K562 (cell line): ENCODE measurements at regions not wholly inside any gene's neighbourhood (a gene's known extent, or its start where the extent isn't known, plus 50 kb on each side); places are given as distances from the start of the nearest gene placed in this dataset.

Experiments
- ATAC-seq: fragments of 200-7000 bp; cut with Tn5 transposase; 3 replicates; pipeline ENCODE4 v1.9.1; 2020; ENCODE audit warnings: moderate library complexity
- BruUV-seq: library from RNA; stranded (reverse); fragments of 400-500 nt; replicated peaks from 2 replicates; lab custom pipeline; 2021; lab: Mats Ljungman, UMichigan
- CTCF ChIA-PET: fragments of 300-600 bp; formaldehyde crosslinking; extraction: SDS; loops from one replicate; lab custom pipeline; 2021; ENCODE audit warnings: low intra/inter-chr PET ratio; lab: Yijun Ruan, JAX
- POLR2A ChIA-PET: fragments of 300-600, 350-650 bp; sonication (Branson Sonifier 250); formaldehyde crosslinking; extraction: SDS; loops from one replicate; lab custom pipeline; 2021; ENCODE audit warnings: antibody characterized with exemption, inconsistent platforms; lab: Yijun Ruan, JAX
- DNase-seq, 4 experiments: peaks; one replicate each; pipeline versions ENCODE4 v3.0.0 to v3.0.0-alpha.2; 2011 to 2018; ENCODE audit warnings: low spot score in 3 of 4, mixed read lengths in 3 of 4; ENCODE audit errors: extremely low read depth in 1 of 4
- FAIRE-seq: peaks from 2 replicates; lab custom pipeline; 2011; peaks lifted over from hg19 to GRCh38; lab: Jason Lieb, UNC
- H2AFZ ChIP-seq: 2 replicates; pipeline ENCODE4 v1.6.0; 2011; ENCODE audit warnings: low read depth, low read length, control low read depth, inconsistent platforms
- H3K27ac ChIP-seq: fragments of 200-600 bp; 3 replicates; pipeline ENCODE4 v1.8.0; 2011; ENCODE audit warnings: low read depth, mild to moderate bottlenecking, control low read depth, inconsistent platforms, low read length, moderate library complexity, mixed read lengths; ENCODE audit errors: extremely low read depth
- H3K27me3 ChIP-seq, 2 experiments: fragments of 300-600 bp in 1 of 2; 2 replicates in 1 of 2; 3 replicates in 1 of 2; pipeline versions ENCODE4 v1.6.0 to v1.8.0; 2011; ENCODE audit warnings: inconsistent platforms in 2 of 2, low read length in 2 of 2, mild to moderate bottlenecking in 1 of 2, mixed read lengths in 1 of 2, moderate library complexity in 1 of 2; ENCODE audit not compliant: control insufficient read depth in 2 of 2, insufficient read depth in 2 of 2
- H3K36me3 ChIP-seq: fragments of 300-600 bp; 3 replicates; pipeline ENCODE4 v1.8.0; 2011; ENCODE audit warnings: mild to moderate bottlenecking, low read length, inconsistent platforms; ENCODE audit not compliant: control insufficient read depth, insufficient read depth
- H3K4me1 ChIP-seq, 2 experiments: fragments of 200-600 bp in 1 of 2; replicated peaks in 1 of 2; 2 replicates in 1 of 2; 3 replicates in 1 of 2; pipeline versions ENCODE4 v1.5.1 to v1.8.0; 2011; ENCODE audit warnings: inconsistent platforms in 2 of 2, low read length in 2 of 2, mild to moderate bottlenecking in 1 of 2, mixed read lengths in 1 of 2, moderate library complexity in 1 of 2; ENCODE audit not compliant: control insufficient read depth in 2 of 2, insufficient read depth in 2 of 2
- H3K4me2 ChIP-seq: 2 replicates; pipeline ENCODE4 v1.6.1; 2011; ENCODE audit warnings: low read length, control low read depth, inconsistent platforms, mixed read lengths; ENCODE audit not compliant: insufficient read depth
- H3K4me3 ChIP-seq: fragments of 200-600 bp; sonication (generic), shearing (Covaris generic); 2 replicates; pipeline ENCODE4 v1.5.1; 2016; ENCODE audit warnings: control low read depth, inconsistent platforms
- H3K79me2 ChIP-seq: fragments of 200-600 bp; 3 replicates; pipeline ENCODE4 v1.8.0; 2011; ENCODE audit warnings: low read length, inconsistent platforms; ENCODE audit not compliant: control insufficient read depth, insufficient read depth
- H3K9ac ChIP-seq, 2 experiments: 2 replicates each; pipeline versions ENCODE4 v1.6.0 to v1.6.1; 2011; ENCODE audit warnings: low read depth in 2 of 2, low read length in 2 of 2, control low read depth in 1 of 2, inconsistent platforms in 1 of 2, mild to moderate bottlenecking in 1 of 2, mixed read lengths in 1 of 2; ENCODE audit not compliant: insufficient read depth in 1 of 2
- H3K9me1 ChIP-seq: one replicate; pipeline ENCODE4 v1.6.0; 2011; ENCODE audit warnings: inconsistent platforms, mild to moderate bottlenecking, low read length, moderate library complexity; ENCODE audit not compliant: control insufficient read depth, insufficient read depth
- H3K9me3 ChIP-seq: replicated peaks from 2 replicates; pipeline ENCODE4 v1.5.1; 2011; ENCODE audit warnings: low read depth, low read length, inconsistent platforms; ENCODE audit not compliant: control insufficient read depth, insufficient read depth
- H4K20me1 ChIP-seq: replicated peaks from 2 replicates; pipeline ENCODE4 v1.6.1; 2011; ENCODE audit warnings: low read length, inconsistent platforms, mixed read lengths; ENCODE audit not compliant: control insufficient read depth, insufficient read depth
- BACH1 ChIP-seq: fragments of 200-800 bp; sonication (Bioruptor generic); IDR thresholded peaks from 2 replicates; pipeline ENCODE4 v1.6.1; 2016; ENCODE audit warnings: missing genetic modification characterization, missing compliant biosample characterization
- FIP1L1 ChIP-seq: fragments of 200-400 bp; formaldehyde crosslinking; IDR thresholded peaks from 2 replicates; pipeline ENCODE4 v1.6.1; 2018; ENCODE audit warnings: mild to moderate bottlenecking, low read depth, low read length; ENCODE audit not compliant: poor library complexity, severe bottlenecking
- FUS ChIP-seq: fragments of 200-400 bp; formaldehyde crosslinking; optimal IDR thresholded peaks from 2 replicates; pipeline ENCODE3; 2017; ENCODE audit warnings: low read depth, low read length
- KLF16 ChIP-seq: IDR thresholded peaks from 2 replicates; pipeline ENCODE4 v1.6.1; 2016; ENCODE audit warnings: antibody characterized with exemption
- MECOM ChIP-seq: fragments of 250-450 bp; sonication (Bioruptor Pico); IDR thresholded peaks from 2 replicates; pipeline ENCODE4 v1.8.0; 2022; ENCODE audit warnings: inconsistent platforms
- STAT5B ChIP-seq: fragments of 250-450 bp; sonication (Bioruptor Pico); IDR thresholded peaks from 2 replicates; pipeline ENCODE4 v1.8.0; 2021; ENCODE audit warnings: mild to moderate bottlenecking, inconsistent platforms
- ZNF766 ChIP-seq: fragments of 200-800 bp; sonication (Bioruptor generic); conservative IDR thresholded peaks from 2 replicates; pipeline ENCODE4 v1.6.1; 2016; ENCODE audit warnings: missing genetic modification characterization, missing compliant biosample characterization
- WGBS: fragments of 100-300 bp; shearing (Covaris generic); methylation state at CpG from one replicate; pipeline ENCODE4 v1.1.6; 2016; ENCODE audit warnings: low coverage, mixed read lengths; ENCODE audit not compliant: insufficient coverage; ENCODE audit errors: missing lambda C conversion rate; 5-methylcytosine and 5-hydroxymethylcytosine counted together
- in situ Hi-C: fragments of 300-500 bp; cut with MboI; formaldehyde crosslinking; loops from 4 replicates; pipeline ENCODE4 v1.15.0; 2018; ENCODE audit warnings: inconsistent platforms, mixed read lengths
- intact Hi-C: fragments of 100-400 bp; cut with micrococcal nuclease; formaldehyde crosslinking; loops from 2 replicates; pipeline ENCODE4 v1.14.2; 2022
- TF ChIP-seq, protein P1 (sequence below): fragments of 450-650 bp; formaldehyde crosslinking; IDR thresholded peaks from 2 replicates; pipeline ENCODE4 v1.4.0; 2020; ENCODE audit warnings: mild to moderate bottlenecking, mixed read lengths

DNA sequence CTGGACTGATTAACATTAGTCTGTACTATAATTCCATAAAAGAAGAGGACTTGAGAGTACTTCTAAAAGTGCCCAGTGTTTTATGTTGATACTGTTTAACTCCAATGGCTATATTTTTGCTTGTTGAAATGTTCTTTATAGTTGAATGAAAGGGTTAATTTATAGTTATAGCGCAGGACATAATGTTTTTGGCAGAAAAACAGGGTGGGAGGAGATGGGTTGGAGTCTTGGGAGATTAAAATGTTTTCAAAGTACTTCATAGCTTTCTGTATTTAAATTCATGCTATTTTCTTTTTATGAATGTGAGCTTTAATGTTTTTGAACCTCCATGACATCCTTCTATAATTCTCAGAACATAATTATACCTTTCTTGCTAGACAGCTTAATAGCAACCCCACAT lies 108.2 kb downstream of the CNTN3 start:
- no peak overlapping the region for H3K4me3 ChIP-seq
- CTCF ChIA-PET: no interaction called here
- TF ChIP-seq ZNF766 (CRISPR knock-in tag) (no peak), BACH1 (tag) (no peak), STAT5B (no peak), FIP1L1 (no peak), KLF16 (no peak)
- 0% methylated on average over 1 of the region's 1 CpG for WGBS
- no peak for ATAC-seq
- H3K9ac ChIP-seq: no peak overlapping the region
- no peaks in the 10 kb centered on the region for H3K9me1 ChIP-seq
- no peak overlapping the region for H2AFZ ChIP-seq
- no peak for DNase-seq
- no peak for FAIRE-seq
- H3K4me2 ChIP-seq: no peak overlapping the region
- intact Hi-C loops: no loop called here
- in situ Hi-C loops: no loop called here
- POLR2A ChIA-PET: no interaction called here
- no peaks in the 10 kb centered on the region for H3K9me3 ChIP-seq
- H3K4me1 ChIP-seq: no peaks in the 10 kb centered on the region
- H3K27ac ChIP-seq: no peak overlapping the region
- H3K79me2 ChIP-seq: no peaks in the 10 kb centered on the region
- H4K20me1 ChIP-seq: no peaks in the 10 kb centered on the region
- H3K27me3 ChIP-seq: no peaks in the 10 kb centered on the region
- H3K36me3 ChIP-seq: no peaks in the 10 kb centered on the region
- BruUV-seq: no TSS peak

DNA sequence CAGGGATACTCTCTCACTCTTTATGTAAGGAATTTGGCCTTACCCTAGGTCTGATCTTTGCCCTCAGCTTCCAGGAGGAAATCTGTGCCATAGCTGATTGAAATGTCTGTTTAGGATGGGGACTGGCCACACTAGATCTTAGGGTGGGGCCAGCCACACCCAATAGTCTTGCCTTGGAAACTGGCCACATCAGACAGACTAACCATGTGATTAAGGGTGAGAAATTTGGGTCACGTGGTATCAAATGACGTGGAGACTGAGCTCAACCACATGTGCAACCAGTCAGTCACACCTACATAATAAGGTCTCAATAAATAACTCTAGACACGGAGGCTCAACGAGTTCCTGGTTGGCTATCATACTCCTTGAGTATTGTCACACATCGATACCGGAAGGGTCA lies 113.5 kb downstream of the CNTN3 start:
- CTCF ChIA-PET: no interaction called here
- in situ Hi-C loops (no loop called here), intact Hi-C loops (no loop called here)
- BruUV-seq: no TSS peak
- Histone ChIP-seq H3K27ac (no peak overlapping the region), H3K9me1 (no peaks in the 10 kb centered on the region), H3K27me3 (no peaks in the 10 kb centered on the region), H3K9ac (no peak overlapping the region), H3K4me3 (no peak overlapping the region), H3K4me2 (no peak overlapping the region), H3K9me3 (no peaks in the 10 kb centered on the region), H2AFZ (no peak overlapping the region), H4K20me1 (no peaks in the 10 kb centered on the region), H3K36me3 (no peaks in the 10 kb centered on the region), H3K79me2 (no peaks in the 10 kb centered on the region), H3K4me1 (no peaks in the 10 kb centered on the region)
- DNase-seq (no peak), ATAC-seq (no peak), FAIRE-seq (no peak)
- 7% methylated on average over 6 of the region's 6 CpGs for WGBS
- no peak for TF ChIP-seq FUS
- TF ChIP-seq, protein P1, sequence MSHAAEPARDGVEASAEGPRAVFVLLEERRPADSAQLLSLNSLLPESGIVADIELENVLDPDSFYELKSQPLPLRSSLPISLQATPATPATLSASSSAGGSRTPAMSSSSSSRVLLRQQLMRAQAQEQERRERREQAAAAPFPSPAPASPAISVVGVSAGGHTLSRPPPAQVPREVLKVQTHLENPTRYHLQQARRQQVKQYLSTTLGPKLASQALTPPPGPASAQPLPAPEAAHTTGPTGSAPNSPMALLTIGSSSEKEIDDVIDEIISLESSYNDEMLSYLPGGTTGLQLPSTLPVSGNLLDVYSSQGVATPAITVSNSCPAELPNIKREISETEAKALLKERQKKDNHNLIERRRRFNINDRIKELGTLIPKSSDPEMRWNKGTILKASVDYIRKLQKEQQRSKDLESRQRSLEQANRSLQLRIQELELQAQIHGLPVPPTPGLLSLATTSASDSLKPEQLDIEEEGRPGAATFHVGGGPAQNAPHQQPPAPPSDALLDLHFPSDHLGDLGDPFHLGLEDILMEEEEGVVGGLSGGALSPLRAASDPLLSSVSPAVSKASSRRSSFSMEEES (CRISPR knock-in tag): peak; percentile 54
- TF ChIP-seq MECOM (CRISPR knock-in tag): no peak
- POLR2A ChIA-PET: no interaction called here
